IMR-90 (cell line): ENCODE measurements at regions not wholly inside any gene's neighbourhood (a gene's known extent, or its start where the extent isn't known, plus 50 kb on each side); places are given as distances from the start of the nearest gene placed in this dataset.

Source experiments
- ATAC-seq: fragments of 200-7000 bp; cut with Tn5 transposase; 2 replicates; pipeline ENCODE4 v1.9.1; 2020; ENCODE audit warnings: low read depth, mild to moderate bottlenecking, moderate library complexity
- BruUV-seq: library from RNA; stranded (reverse); fragments of 400-500 nt; replicated peaks from 2 replicates; lab custom pipeline; 2021; lab: Mats Ljungman, UMichigan
- CTCF ChIA-PET: fragments of 300-600 bp; formaldehyde crosslinking; extraction: SDS; loops from one replicate; lab custom pipeline; 2021; ENCODE audit warnings: antibody characterized with exemption; lab: Yijun Ruan, JAX
- POLR2A ChIA-PET: fragments of 300-600 bp; sonication (Branson Sonifier 250); formaldehyde crosslinking; loops from one replicate; lab custom pipeline; 2022; ENCODE audit warnings: antibody characterized with exemption; ENCODE audit not compliant: unreplicated experiment; lab: Charles Lee
- DNase-seq: peaks from one replicate; pipeline ENCODE4 v3.0.0; 2013
- H2AFZ ChIP-seq: replicated peaks from 2 replicates; pipeline ENCODE3; 2013; ENCODE audit warnings: low read length, mild to moderate bottlenecking; ENCODE audit not compliant: poor library complexity
- H2AK5ac ChIP-seq: 2 replicates; pipeline ENCODE4 v1.6.1; 2013; ENCODE audit warnings: low read depth, low read length, inconsistent platforms
- H2AK9ac ChIP-seq: replicated peaks from 2 replicates; pipeline ENCODE3; 2013; ENCODE audit warnings: mild to moderate bottlenecking, low read depth, low read length, moderate library complexity; ENCODE audit not compliant: poor library complexity
- H2BK120ac ChIP-seq: 2 replicates; pipeline ENCODE4 v1.6.1; 2013; ENCODE audit warnings: low read depth, low read length, inconsistent platforms
- H2BK15ac ChIP-seq: 3 replicates; pipeline ENCODE4 v1.6.1; 2013; ENCODE audit warnings: low read depth, low read length, inconsistent platforms
- H2BK20ac ChIP-seq: 2 replicates; pipeline ENCODE4 v1.6.1; 2013; ENCODE audit warnings: low read depth, mild to moderate bottlenecking, inconsistent platforms, low read length, moderate library complexity
- H2BK5ac ChIP-seq: 2 replicates; pipeline ENCODE4 v1.6.1; 2013; ENCODE audit warnings: mild to moderate bottlenecking, low read depth, low read length, inconsistent platforms; ENCODE audit not compliant: poor library complexity, severe bottlenecking
- H3K14ac ChIP-seq: replicated peaks from 2 replicates; pipeline ENCODE4 v1.6.1; 2013; ENCODE audit warnings: low read depth, low read length, inconsistent platforms
- H3K18ac ChIP-seq: 2 replicates; pipeline ENCODE4 v1.6.1; 2013; ENCODE audit warnings: low read depth, low read length, control low read depth
- H3K23ac ChIP-seq: 2 replicates; pipeline ENCODE4 v1.6.1; 2013; ENCODE audit warnings: low read depth, low read length, inconsistent platforms
- H3K27ac ChIP-seq: 2 replicates; pipeline ENCODE4 v1.5.1; 2013; ENCODE audit warnings: mild to moderate bottlenecking, control low read depth, low read length; ENCODE audit not compliant: insufficient read depth
- H3K27me3 ChIP-seq: 2 replicates; pipeline ENCODE4 v1.6.1; 2013; ENCODE audit warnings: low read length; ENCODE audit not compliant: control insufficient read depth, insufficient read depth
- H3K36me3 ChIP-seq: 2 replicates; pipeline ENCODE4 v1.6.1; 2013; ENCODE audit warnings: low read length, mixed read lengths; ENCODE audit not compliant: control insufficient read depth, insufficient read depth
- H3K4ac ChIP-seq: 2 replicates; pipeline ENCODE4 v1.6.1; 2013; ENCODE audit warnings: low read depth, low read length, inconsistent platforms
- H3K4me1 ChIP-seq: 2 replicates; pipeline ENCODE4 v1.6.1; 2013; ENCODE audit warnings: low read length, mixed read lengths; ENCODE audit not compliant: control insufficient read depth, insufficient read depth
- H3K4me2 ChIP-seq: 2 replicates; pipeline ENCODE4 v1.6.1; 2013; ENCODE audit warnings: low read depth, mild to moderate bottlenecking, control low read depth, low read length, moderate library complexity
- H3K4me3 ChIP-seq: 2 replicates; pipeline ENCODE4 v1.5.1; 2013; ENCODE audit warnings: low read depth, mild to moderate bottlenecking, control low read depth, low read length, moderate library complexity; ENCODE audit not compliant: insufficient read depth
- H3K56ac ChIP-seq: 2 replicates; pipeline ENCODE4 v1.6.1; 2013; ENCODE audit warnings: low read length, inconsistent platforms; ENCODE audit not compliant: insufficient read depth; ENCODE audit errors: extremely low read depth
- H3K79me1 ChIP-seq, 2 experiments: 2 replicates each; pipeline ENCODE4 v1.6.1; 2013; ENCODE audit warnings: low read length in 2 of 2, inconsistent platforms in 1 of 2, low read depth in 1 of 2
- H3K9ac ChIP-seq: 2 replicates; pipeline ENCODE4 v1.6.1; 2013; ENCODE audit warnings: low read depth, low read length, control low read depth
- H3K9me1 ChIP-seq: 2 replicates; pipeline ENCODE4 v1.6.1; 2013; ENCODE audit warnings: low read length, inconsistent platforms; ENCODE audit not compliant: insufficient read depth
- H3K9me3 ChIP-seq: 2 replicates; pipeline ENCODE4 v1.6.1; 2013; ENCODE audit warnings: low read length; ENCODE audit not compliant: control insufficient read depth, insufficient read depth
- H4K20me1 ChIP-seq: 2 replicates; pipeline ENCODE4 v1.6.1; 2013; ENCODE audit warnings: low read length, inconsistent platforms; ENCODE audit not compliant: insufficient read depth
- H4K5ac ChIP-seq: 2 replicates; pipeline ENCODE4 v1.6.1; 2013; ENCODE audit warnings: mild to moderate bottlenecking, low read depth, low read length, control low read depth
- H4K8ac ChIP-seq, 2 experiments: 2 replicates each; pipeline ENCODE4 v1.6.1; 2013; ENCODE audit warnings: low read depth in 2 of 2, low read length in 2 of 2, control low read depth in 1 of 2, inconsistent platforms in 1 of 2
- H4K91ac ChIP-seq: 2 replicates; pipeline ENCODE4 v1.6.1; 2013; ENCODE audit warnings: low read depth, low read length, inconsistent platforms; ENCODE audit not compliant: insufficient read depth
- BHLHE40 ChIP-seq: fragments of 150-350 bp; IDR thresholded peaks from 2 replicates; pipeline ENCODE4 v1.6.1; 2016; ENCODE audit warnings: mild to moderate bottlenecking, low read depth, low read length
- CEBPB ChIP-seq: IDR thresholded peaks from 2 replicates; pipeline ENCODE4 v1.6.1; 2012; ENCODE audit warnings: low read depth, low read length, improper control_type of control experiment
- CHD1 ChIP-seq: IDR thresholded peaks from 2 replicates; pipeline ENCODE4 v1.6.1; 2012; ENCODE audit warnings: low read depth, low read length, improper control_type of control experiment
- CTCF ChIP-seq: conservative IDR thresholded peaks from 2 replicates; pipeline ENCODE4 v1.5.1; 2012; ENCODE audit warnings: mild to moderate bottlenecking, low read depth, low read length, improper control_type of control experiment
- ELK1 ChIP-seq: fragments of 150-350 bp; IDR thresholded peaks from 2 replicates; pipeline ENCODE4 v1.6.1; 2016; ENCODE audit warnings: low read depth, mild to moderate bottlenecking, low read length, moderate library complexity, borderline replicate concordance
- FOS ChIP-seq: fragments of 150-350 bp; IDR thresholded peaks from 2 replicates; pipeline ENCODE4 v1.6.1; 2016; ENCODE audit warnings: low read depth, low read length
- MAFK ChIP-seq: IDR thresholded peaks from 2 replicates; pipeline ENCODE4 v1.6.1; 2012; ENCODE audit warnings: low read depth, low read length, improper control_type of control experiment
- MAZ ChIP-seq: IDR thresholded peaks from 2 replicates; pipeline ENCODE4 v1.6.1; 2012; ENCODE audit warnings: low read depth, mild to moderate bottlenecking, low read length, improper control_type of control experiment, moderate library complexity, borderline replicate concordance
- MXI1 ChIP-seq: IDR thresholded peaks from 2 replicates; pipeline ENCODE4 v1.6.1; 2012; ENCODE audit warnings: low read depth, mild to moderate bottlenecking, low read length, moderate library complexity, borderline replicate concordance
- NFE2L2 ChIP-seq: fragments of 150-350 bp; IDR thresholded peaks from 2 replicates; pipeline ENCODE4 v1.6.1; 2016; ENCODE audit warnings: low read depth, mild to moderate bottlenecking, low read length
- POLR2A ChIP-seq: IDR thresholded peaks from 2 replicates; pipeline ENCODE4 v1.6.1; 2012; ENCODE audit warnings: mild to moderate bottlenecking, low read depth, low read length
- RAD21 ChIP-seq: IDR thresholded peaks from 2 replicates; pipeline ENCODE4 v1.6.1; 2012; ENCODE audit warnings: low read length, improper control_type of control experiment
- RCOR1 ChIP-seq: IDR thresholded peaks from 2 replicates; pipeline ENCODE4 v1.6.1; 2012; ENCODE audit warnings: mild to moderate bottlenecking, low read length, improper control_type of control experiment; ENCODE audit not compliant: insufficient replicate concordance
- RFX5 ChIP-seq: IDR thresholded peaks from 2 replicates; pipeline ENCODE4 v1.8.0; 2012; ENCODE audit warnings: low read depth, mild to moderate bottlenecking, low read length, moderate library complexity
- SMC3 ChIP-seq: fragments of 150-350 bp; IDR thresholded peaks from 2 replicates; pipeline ENCODE4 v1.6.1; 2016; ENCODE audit warnings: low read depth, mild to moderate bottlenecking, antibody characterized with exemption, low read length, moderate library complexity
- USF2 ChIP-seq: fragments of 150-350 bp; IDR thresholded peaks from 2 replicates; pipeline ENCODE4 v1.6.1; 2017; ENCODE audit warnings: mild to moderate bottlenecking, antibody characterized with exemption, low read length, low read depth
- WGBS, 2 experiments: methylation state at CpG; one replicate each; pipeline versions ENCODE4 v1.1.5 to v1.1.7; 2013; ENCODE audit warnings: missing lambda C conversion rate in 2 of 2; ENCODE audit not compliant: insufficient read length in 1 of 2; ENCODE audit errors: extremely low coverage in 2 of 2; 5-methylcytosine and 5-hydroxymethylcytosine counted together
- dilution Hi-C: fragments of 300-500 bp; cut with HindIII; formaldehyde crosslinking; loops from one replicate; pipeline ENCODE4 v1.14.3; 2018; ENCODE audit warnings: low sequenced_read_pairs; ENCODE audit not compliant: unreplicated experiment
- in situ Hi-C: fragments of 300-500 bp; cut with MboI; formaldehyde crosslinking; loops from 3 replicates; pipeline ENCODE4 v1.14.3; 2019; ENCODE audit warnings: low sequenced_read_pairs, inconsistent platforms, mixed read lengths
- intact Hi-C: fragments of 100-400 bp; cut with micrococcal nuclease; formaldehyde crosslinking; loops from 2 replicates; pipeline ENCODE4 v1.10.0; 2022

- H3K9ac ChIP-seq, result no peak overlapping the region
- H2BK5ac ChIP-seq, result no peak overlapping the region
- H3K27ac ChIP-seq, result no peak overlapping the region
- H2BK120ac ChIP-seq, result no peak overlapping the region
- dilution Hi-C loops, result no loop called here
- ChIA-PET CTCF (no interaction called here), POLR2A (no interaction called here)
- H3K4ac ChIP-seq, result no peak overlapping the region
- no peaks in the 10 kb centered on the region for H3K36me3 ChIP-seq
- no peaks in the 10 kb centered on the region for H3K9me1 ChIP-seq
- TF ChIP-seq BHLHE40 (no peak), FOS (no peak), SMC3 (no peak), CTCF (no peak), USF2 (no peak), MAFK (no peak), CHD1 (no peak), MAZ (no peak), MXI1 (no peak), NFE2L2 (no peak), RAD21 (no peak), RFX5 (no peak), POLR2A (no peak), ELK1 (no peak), RCOR1 (no peak), CEBPB (no peak)
- H3K14ac ChIP-seq, result no peak overlapping the region
- no peak overlapping the region for H2BK20ac ChIP-seq
- no peak overlapping the region for H4K8ac ChIP-seq
- in situ Hi-C loops, result no loop called here
- no peak overlapping the region for H3K56ac ChIP-seq
- H3K27me3 ChIP-seq, result no peaks in the 10 kb centered on the region
- no peak overlapping the region for H3K18ac ChIP-seq
- BruUV-seq, result no TSS peak
- no peaks in the 10 kb centered on the region for H3K9me3 ChIP-seq
- no peaks in the 10 kb centered on the region for H3K79me1 ChIP-seq
- H2AK5ac ChIP-seq, result no peak overlapping the region
- H3K4me3 ChIP-seq, result no peak overlapping the region
- ATAC-seq (no peak), DNase-seq (no peak)
- intact Hi-C loops, result no loop called here
- H4K5ac ChIP-seq, result no peak overlapping the region
- no peaks in the 10 kb centered on the region for H4K20me1 ChIP-seq
- no peak overlapping the region for H2AK9ac ChIP-seq
- no peak overlapping the region for H4K91ac ChIP-seq
- H3K4me2 ChIP-seq, result no peak overlapping the region
- H2BK15ac ChIP-seq, result no peak overlapping the region
- H2AFZ ChIP-seq, result no peak overlapping the region
- WGBS, 2 experiments, result no CpG with 5 or more reads among the region's 3 CpGs
- H3K23ac ChIP-seq, result no peak overlapping the region
- peaks cover 2% of the 10 kb centered on the region; the same call in 1 of the 2 replicates for H3K4me1 ChIP-seq
These were observed 337.4 kb upstream of the LYPLAL1 start for GRCh38 chr1:218836264-218836663.
